ENCODE measurements at regions not wholly inside any gene's neighbourhood (a gene's known extent, or its start where the extent isn't known, plus 50 kb on each side); places are given as distances from the start of the nearest gene placed in this dataset.

GRCh38 chr7:137135654-137136350 lies 207.7 kb downstream of the PTN start:
- DNase-seq (ENCODE audit: low read depth in 1 of 2, low spot score in 1 of 2) = no peak
- no peak for TF ChIP-seq SPI1 (IDR thresholded peaks at IDR 0.05; ENCODE audit: borderline replicate concordance, low read depth)
- no peak for TF ChIP-seq POLR2AphosphoS5 (IDR thresholded peaks at IDR 0.05; ENCODE audit: low read depth)
- TF ChIP-seq, protein P1, sequence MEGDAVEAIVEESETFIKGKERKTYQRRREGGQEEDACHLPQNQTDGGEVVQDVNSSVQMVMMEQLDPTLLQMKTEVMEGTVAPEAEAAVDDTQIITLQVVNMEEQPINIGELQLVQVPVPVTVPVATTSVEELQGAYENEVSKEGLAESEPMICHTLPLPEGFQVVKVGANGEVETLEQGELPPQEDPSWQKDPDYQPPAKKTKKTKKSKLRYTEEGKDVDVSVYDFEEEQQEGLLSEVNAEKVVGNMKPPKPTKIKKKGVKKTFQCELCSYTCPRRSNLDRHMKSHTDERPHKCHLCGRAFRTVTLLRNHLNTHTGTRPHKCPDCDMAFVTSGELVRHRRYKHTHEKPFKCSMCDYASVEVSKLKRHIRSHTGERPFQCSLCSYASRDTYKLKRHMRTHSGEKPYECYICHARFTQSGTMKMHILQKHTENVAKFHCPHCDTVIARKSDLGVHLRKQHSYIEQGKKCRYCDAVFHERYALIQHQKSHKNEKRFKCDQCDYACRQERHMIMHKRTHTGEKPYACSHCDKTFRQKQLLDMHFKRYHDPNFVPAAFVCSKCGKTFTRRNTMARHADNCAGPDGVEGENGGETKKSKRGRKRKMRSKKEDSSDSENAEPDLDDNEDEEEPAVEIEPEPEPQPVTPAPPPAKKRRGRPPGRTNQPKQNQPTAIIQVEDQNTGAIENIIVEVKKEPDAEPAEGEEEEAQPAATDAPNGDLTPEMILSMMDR (IDR thresholded peaks at IDR 0.05; ENCODE audit: insufficient read depth, low read length) = no peak
- no peak for TF ChIP-seq GABPA (IDR thresholded peaks at IDR 0.05; ENCODE audit: low read depth)
- TF ChIP-seq, protein P2, sequence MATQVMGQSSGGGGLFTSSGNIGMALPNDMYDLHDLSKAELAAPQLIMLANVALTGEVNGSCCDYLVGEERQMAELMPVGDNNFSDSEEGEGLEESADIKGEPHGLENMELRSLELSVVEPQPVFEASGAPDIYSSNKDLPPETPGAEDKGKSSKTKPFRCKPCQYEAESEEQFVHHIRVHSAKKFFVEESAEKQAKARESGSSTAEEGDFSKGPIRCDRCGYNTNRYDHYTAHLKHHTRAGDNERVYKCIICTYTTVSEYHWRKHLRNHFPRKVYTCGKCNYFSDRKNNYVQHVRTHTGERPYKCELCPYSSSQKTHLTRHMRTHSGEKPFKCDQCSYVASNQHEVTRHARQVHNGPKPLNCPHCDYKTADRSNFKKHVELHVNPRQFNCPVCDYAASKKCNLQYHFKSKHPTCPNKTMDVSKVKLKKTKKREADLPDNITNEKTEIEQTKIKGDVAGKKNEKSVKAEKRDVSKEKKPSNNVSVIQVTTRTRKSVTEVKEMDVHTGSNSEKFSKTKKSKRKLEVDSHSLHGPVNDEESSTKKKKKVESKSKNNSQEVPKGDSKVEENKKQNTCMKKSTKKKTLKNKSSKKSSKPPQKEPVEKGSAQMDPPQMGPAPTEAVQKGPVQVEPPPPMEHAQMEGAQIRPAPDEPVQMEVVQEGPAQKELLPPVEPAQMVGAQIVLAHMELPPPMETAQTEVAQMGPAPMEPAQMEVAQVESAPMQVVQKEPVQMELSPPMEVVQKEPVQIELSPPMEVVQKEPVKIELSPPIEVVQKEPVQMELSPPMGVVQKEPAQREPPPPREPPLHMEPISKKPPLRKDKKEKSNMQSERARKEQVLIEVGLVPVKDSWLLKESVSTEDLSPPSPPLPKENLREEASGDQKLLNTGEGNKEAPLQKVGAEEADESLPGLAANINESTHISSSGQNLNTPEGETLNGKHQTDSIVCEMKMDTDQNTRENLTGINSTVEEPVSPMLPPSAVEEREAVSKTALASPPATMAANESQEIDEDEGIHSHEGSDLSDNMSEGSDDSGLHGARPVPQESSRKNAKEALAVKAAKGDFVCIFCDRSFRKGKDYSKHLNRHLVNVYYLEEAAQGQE (IDR thresholded peaks at IDR 0.05; ENCODE audit: insufficient replicate concordance, low read depth) = no peak

DNA sequence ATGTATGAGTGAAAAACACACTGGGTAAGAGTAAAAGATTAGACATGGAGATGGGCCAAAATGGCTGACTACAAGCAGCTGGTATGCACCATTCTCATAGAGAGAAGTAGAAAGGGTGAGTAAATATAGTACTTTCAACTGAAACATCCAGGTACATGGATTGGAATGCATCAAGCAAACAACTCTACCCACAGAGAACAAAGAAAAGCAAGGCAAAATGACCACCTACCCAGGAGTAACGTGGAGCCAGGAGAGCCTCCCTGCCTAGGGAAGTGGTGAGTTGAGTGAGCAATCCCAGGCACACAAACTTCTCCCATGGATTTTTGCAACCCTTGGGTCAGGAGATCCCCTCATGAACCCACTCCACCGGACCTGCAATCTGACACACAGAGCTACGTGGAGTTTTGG lies 212.8 kb downstream of the PTN start:
- no peak for DNase-seq (ENCODE audit: low read depth in 1 of 2, low spot score in 1 of 2)
- no peak for TF ChIP-seq GABPA (IDR thresholded peaks at IDR 0.05; ENCODE audit: low read depth)
- TF ChIP-seq, protein P1 (IDR thresholded peaks at IDR 0.05; ENCODE audit: insufficient read depth, low read length) = no peak
- no peak for TF ChIP-seq POLR2AphosphoS5 (IDR thresholded peaks at IDR 0.05; ENCODE audit: low read depth)
- TF ChIP-seq, protein P2 (IDR thresholded peaks at IDR 0.05; ENCODE audit: insufficient replicate concordance, low read depth) = no peak
- TF ChIP-seq SPI1 (IDR thresholded peaks at IDR 0.05; ENCODE audit: borderline replicate concordance, low read depth) = no peak
- H3K27ac ChIP-seq (replicated peaks) = no peak overlapping the region

More at GRCh38 chr7:137135654-137136350, 207.7 kb downstream of the PTN start:
- no peak overlapping the region for H3K4me3 ChIP-seq (replicated peaks; ENCODE audit: insufficient read depth, low read length)
- no peak overlapping the region for H3K27ac ChIP-seq (replicated peaks)
- no peaks in the 10 kb centered on the region for H3K27me3 ChIP-seq (ENCODE audit: insufficient read depth, poor library complexity, severe bottlenecking)

DNA sequence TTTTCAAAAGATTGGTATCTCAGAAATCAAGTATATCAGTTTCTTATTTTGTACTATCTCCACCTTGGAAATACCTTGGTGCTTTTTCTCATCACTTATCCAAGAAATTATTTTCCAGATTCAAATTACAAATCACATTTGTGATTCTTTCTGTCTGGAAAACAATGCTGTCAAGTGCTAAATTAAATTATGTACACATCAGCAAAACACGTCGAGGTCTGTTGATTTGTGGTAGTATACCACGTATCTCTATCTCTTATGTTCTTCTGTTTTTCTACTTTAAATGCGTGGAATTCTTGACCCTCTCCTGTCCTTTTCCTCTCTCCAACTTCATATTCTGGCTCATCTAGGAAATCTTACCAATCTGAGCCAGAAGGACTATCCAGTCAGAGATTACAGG lies 214.5 kb downstream of the PTN start:
- Histone ChIP-seq H3K27me3 (ENCODE audit: insufficient read depth, poor library complexity, severe bottlenecking) (no peaks in the 10 kb centered on the region), H3K4me3 (replicated peaks; ENCODE audit: insufficient read depth, low read length) (no peak overlapping the region), H3K27ac (replicated peaks) (no peak overlapping the region)
- DNase-seq (ENCODE audit: low read depth in 1 of 2, low spot score in 1 of 2) = no peak
- no peak for TF ChIP-seq SPI1 (IDR thresholded peaks at IDR 0.05; ENCODE audit: borderline replicate concordance, low read depth)
- TF ChIP-seq, protein P2 (IDR thresholded peaks at IDR 0.05; ENCODE audit: insufficient replicate concordance, low read depth) = no peak
- TF ChIP-seq, protein P1 (IDR thresholded peaks at IDR 0.05; ENCODE audit: insufficient read depth, low read length) = no peak
- no peak for TF ChIP-seq GABPA (IDR thresholded peaks at IDR 0.05; ENCODE audit: low read depth)
- TF ChIP-seq POLR2AphosphoS5 (IDR thresholded peaks at IDR 0.05; ENCODE audit: low read depth) = no peak

More for the DNA sequence above, 212.8 kb downstream of the PTN start:
- Histone ChIP-seq H3K4me3 (replicated peaks; ENCODE audit: insufficient read depth, low read length) (no peak overlapping the region), H3K27me3 (ENCODE audit: insufficient read depth, poor library complexity, severe bottlenecking) (no peaks in the 10 kb centered on the region)
